Osteoblast (primary cell): ENCODE measurements at regions not wholly inside any gene's neighbourhood (a gene's known extent, or its start where the extent isn't known, plus 50 kb on each side); places are given as distances from the start of the nearest gene placed in this dataset.
"Not testable (repeated sequence)": the region's sequence is repeated elsewhere in the genome, so short reads cannot be mapped to it uniquely, and the experiment has no call there.

Experiments
- DNase-seq: peaks from one replicate; pipeline ENCODE4 v3.0.0; 2011; ENCODE audit warnings: low spot score, mixed read lengths; ENCODE audit not compliant: insufficient read length; ENCODE audit errors: missing footprints
- H2AFZ ChIP-seq: 2 replicates; pipeline ENCODE4 v1.6.0; 2011; ENCODE audit warnings: mild to moderate bottlenecking, low read length
- H3K27ac ChIP-seq: 2 replicates; pipeline ENCODE4 v1.5.1; 2011; ENCODE audit warnings: mild to moderate bottlenecking, low read depth, low read length, moderate library complexity
- H3K27me3 ChIP-seq: 2 replicates; pipeline ENCODE4 v1.6.0; 2012; ENCODE audit warnings: mild to moderate bottlenecking, control low read depth, inconsistent platforms, low read length, moderate library complexity; ENCODE audit not compliant: insufficient read depth
- H3K36me3 ChIP-seq: 2 replicates; pipeline ENCODE4 v1.5.1; 2011; ENCODE audit warnings: mild to moderate bottlenecking, low read length, control low read depth, moderate library complexity; ENCODE audit not compliant: insufficient read depth
- H3K4me1 ChIP-seq: 2 replicates; pipeline ENCODE4 v1.5.1; 2011; ENCODE audit warnings: mild to moderate bottlenecking, low read length, control low read depth, moderate library complexity; ENCODE audit not compliant: insufficient read depth
- H3K4me2 ChIP-seq: 2 replicates; pipeline ENCODE4 v1.6.0; 2011; ENCODE audit warnings: mild to moderate bottlenecking, low read length; ENCODE audit not compliant: insufficient read depth
- H3K4me3 ChIP-seq: fragments of 200-600 bp; sonication (generic); 3 replicates; pipeline ENCODE4 v1.5.1; 2012; ENCODE audit warnings: mild to moderate bottlenecking, low read length, inconsistent platforms; ENCODE audit not compliant: insufficient read depth
- H3K79me2 ChIP-seq: 2 replicates; pipeline ENCODE4 v1.6.0; 2012; ENCODE audit warnings: mild to moderate bottlenecking, low read length, control low read depth, inconsistent platforms; ENCODE audit not compliant: insufficient read depth
- H3K9me3 ChIP-seq: 2 replicates; pipeline ENCODE4 v1.5.1; 2011; ENCODE audit warnings: low read depth, low read length, control low read depth
- H4K20me1 ChIP-seq: 2 replicates; pipeline ENCODE4 v1.6.0; 2012; ENCODE audit warnings: mild to moderate bottlenecking, low read length, control low read depth; ENCODE audit not compliant: insufficient read depth
- TF ChIP-seq, protein P1 (sequence below): IDR thresholded peaks from 2 replicates; pipeline ENCODE4 v1.5.1; 2011; ENCODE audit warnings: mild to moderate bottlenecking, low read depth, low read length, moderate library complexity; ENCODE audit errors: extremely low read depth

- TF ChIP-seq, protein P1, sequence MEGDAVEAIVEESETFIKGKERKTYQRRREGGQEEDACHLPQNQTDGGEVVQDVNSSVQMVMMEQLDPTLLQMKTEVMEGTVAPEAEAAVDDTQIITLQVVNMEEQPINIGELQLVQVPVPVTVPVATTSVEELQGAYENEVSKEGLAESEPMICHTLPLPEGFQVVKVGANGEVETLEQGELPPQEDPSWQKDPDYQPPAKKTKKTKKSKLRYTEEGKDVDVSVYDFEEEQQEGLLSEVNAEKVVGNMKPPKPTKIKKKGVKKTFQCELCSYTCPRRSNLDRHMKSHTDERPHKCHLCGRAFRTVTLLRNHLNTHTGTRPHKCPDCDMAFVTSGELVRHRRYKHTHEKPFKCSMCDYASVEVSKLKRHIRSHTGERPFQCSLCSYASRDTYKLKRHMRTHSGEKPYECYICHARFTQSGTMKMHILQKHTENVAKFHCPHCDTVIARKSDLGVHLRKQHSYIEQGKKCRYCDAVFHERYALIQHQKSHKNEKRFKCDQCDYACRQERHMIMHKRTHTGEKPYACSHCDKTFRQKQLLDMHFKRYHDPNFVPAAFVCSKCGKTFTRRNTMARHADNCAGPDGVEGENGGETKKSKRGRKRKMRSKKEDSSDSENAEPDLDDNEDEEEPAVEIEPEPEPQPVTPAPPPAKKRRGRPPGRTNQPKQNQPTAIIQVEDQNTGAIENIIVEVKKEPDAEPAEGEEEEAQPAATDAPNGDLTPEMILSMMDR = no peak
- Histone ChIP-seq H2AFZ (no peak overlapping the region), H4K20me1 (no peaks in the 10 kb centered on the region), H3K4me3 (no peak overlapping the region), H3K4me2 (no peak overlapping the region), H3K4me1 (no peaks in the 10 kb centered on the region), H3K27ac (no peak overlapping the region), H3K9me3 (no peaks in the 10 kb centered on the region), H3K79me2 (no peaks in the 10 kb centered on the region), H3K36me3 (no peaks in the 10 kb centered on the region), H3K27me3 (no peaks in the 10 kb centered on the region)
- no peak for DNase-seq
Measured at GRCh38 chr9:38486056-38486615, 61.9 kb upstream of the IGFBPL1 start.

GRCh38 chr9:38484076-38484665, 59.9 kb upstream of the IGFBPL1 start:
- not testable (repeated sequence) for H2AFZ ChIP-seq, H4K20me1 ChIP-seq, H3K9me3 ChIP-seq, H3K4me2 ChIP-seq, H3K27ac ChIP-seq, H3K36me3 ChIP-seq, H3K4me3 ChIP-seq, H3K79me2 ChIP-seq, DNase-seq, H3K4me1 ChIP-seq, H3K27me3 ChIP-seq

DNA sequence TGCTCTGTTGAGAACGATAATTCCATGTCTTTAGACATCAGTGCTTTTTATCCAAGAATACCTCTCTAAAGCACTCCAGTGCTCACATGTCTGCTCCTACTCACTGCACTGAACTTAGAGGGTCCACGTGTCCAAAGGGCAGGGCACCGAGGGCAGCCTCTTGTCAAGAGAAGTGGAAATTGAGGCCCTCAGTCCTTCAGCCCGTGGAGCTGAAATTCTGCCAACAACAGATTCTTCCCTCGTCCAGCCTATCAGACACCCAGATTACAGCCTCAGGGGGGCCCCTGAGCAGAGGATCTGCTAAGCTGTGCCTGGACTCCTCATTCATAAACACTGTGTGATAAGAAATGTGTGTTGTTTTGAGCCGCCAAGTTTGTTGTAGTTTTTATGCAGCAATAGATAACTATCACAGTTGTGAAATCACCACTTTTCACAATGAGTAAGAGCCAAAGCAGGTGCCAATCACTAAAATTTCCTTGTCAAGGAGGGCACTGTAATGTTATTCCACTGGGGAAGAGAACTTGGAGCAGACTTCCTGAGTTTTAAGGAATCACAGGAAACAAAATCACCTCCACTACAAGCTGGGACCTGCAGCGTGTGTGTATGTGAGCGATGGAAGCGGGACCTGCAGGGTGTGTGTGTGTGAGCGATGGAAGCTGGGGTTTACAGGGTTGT, 58.8 kb upstream of the IGFBPL1 start:
- Histone ChIP-seq H4K20me1 (no peaks in the 10 kb centered on the region), H3K27me3 (no peaks in the 10 kb centered on the region), H3K27ac (no peak overlapping the region), H3K79me2 (no peaks in the 10 kb centered on the region), H3K9me3 (no peaks in the 10 kb centered on the region), H3K36me3 (no peaks in the 10 kb centered on the region), H3K4me3 (no peak overlapping the region), H3K4me1 (no peaks in the 10 kb centered on the region), H2AFZ (no peak overlapping the region), H3K4me2 (no peak overlapping the region)
- TF ChIP-seq, protein P1 = no peak
- DNase-seq = no peak

DNA sequence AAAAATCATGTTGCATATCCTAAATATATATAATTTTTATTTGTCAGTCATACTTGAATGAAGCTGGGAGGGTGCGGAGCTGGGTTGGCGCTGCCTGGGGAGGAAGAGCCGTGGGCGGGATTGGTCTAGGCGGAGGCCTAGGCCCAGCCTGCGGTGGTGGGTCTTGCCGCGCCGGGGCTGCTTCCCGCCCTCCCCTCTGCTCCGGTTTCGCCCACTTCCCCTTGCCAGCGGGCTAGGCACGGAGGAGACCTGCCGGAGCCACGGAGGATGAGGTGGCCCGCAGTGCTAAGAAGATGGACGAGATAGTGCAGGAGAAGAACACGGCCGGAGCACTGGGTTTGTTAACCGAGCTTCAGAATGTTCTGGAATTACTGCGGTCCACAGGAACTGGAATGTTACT, 54.0 kb upstream of the IGFBPL1 start:
- no peaks in the 10 kb centered on the region for H3K79me2 ChIP-seq
- no peaks in the 10 kb centered on the region for H3K27me3 ChIP-seq
- H3K27ac ChIP-seq = no peak overlapping the region
- TF ChIP-seq, protein P1 = no peak
- H3K9me3 ChIP-seq = no peaks in the 10 kb centered on the region
- no peaks in the 10 kb centered on the region for H3K36me3 ChIP-seq
- H4K20me1 ChIP-seq = no peaks in the 10 kb centered on the region
- H3K4me3 ChIP-seq = no peak overlapping the region
- H3K4me1 ChIP-seq = no peaks in the 10 kb centered on the region
- no peak overlapping the region for H2AFZ ChIP-seq
- DNase-seq = no peak
- no peak overlapping the region for H3K4me2 ChIP-seq

- not testable (repeated sequence) for H3K9me3 ChIP-seq, H3K4me3 ChIP-seq, H3K4me2 ChIP-seq, H3K36me3 ChIP-seq, H3K79me2 ChIP-seq, H3K27me3 ChIP-seq, H3K27ac ChIP-seq, H2AFZ ChIP-seq, H3K4me1 ChIP-seq, H4K20me1 ChIP-seq, DNase-seq
Measured at GRCh38 chr9:38474476-38474875, 50.2 kb upstream of the IGFBPL1 start.
